HuH-7 (cell line): ENCODE measurements at regions not wholly inside any gene's neighbourhood (a gene's known extent, or its start where the extent isn't known, plus 50 kb on each side); places are given as distances from the start of the nearest gene placed in this dataset.

Source experiments
- DNase-seq: peaks from one replicate; pipeline ENCODE4 v3.0.0; 2011; ENCODE audit warnings: low spot score

DNA sequence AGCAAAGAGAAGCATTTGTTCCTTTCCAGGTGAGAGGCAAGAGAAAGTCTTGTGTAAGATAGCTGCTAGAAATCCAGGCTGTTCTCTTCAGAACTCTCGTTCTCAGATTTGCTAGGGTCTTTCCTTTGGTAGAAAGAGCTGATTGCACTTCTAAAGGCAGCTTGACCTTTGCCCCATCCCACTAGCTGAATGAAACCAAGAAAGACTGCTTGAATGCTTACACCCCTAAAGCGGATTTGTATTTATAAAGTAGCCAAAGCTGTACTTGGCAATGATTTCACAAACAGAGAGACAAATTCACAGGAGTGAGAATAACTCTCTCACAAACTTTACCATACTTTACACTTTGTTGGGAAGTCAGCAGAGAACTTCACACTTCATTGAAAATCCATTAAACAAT, 424.1 kb downstream of the TTLL7 start:
- DNase-seq = no peak

DNA sequence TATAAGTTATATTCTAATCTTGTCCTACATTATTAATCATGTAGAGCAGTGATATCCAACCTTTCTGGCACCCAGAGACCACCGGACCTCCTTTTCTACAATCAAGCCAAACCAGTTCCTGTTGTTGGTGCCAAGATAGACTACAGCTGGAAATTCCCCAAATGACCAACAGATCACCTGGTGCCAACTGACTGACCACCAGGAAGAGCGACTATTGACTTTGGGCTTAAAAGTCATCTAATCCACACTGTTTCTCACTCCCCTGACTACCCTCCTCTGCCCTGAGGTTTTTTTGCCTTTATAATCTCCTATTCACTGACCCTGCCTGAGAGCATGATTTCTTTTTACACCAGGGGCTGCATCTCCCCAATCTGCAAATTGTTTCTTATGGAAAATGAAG, 425.2 kb downstream of the TTLL7 start:
- DNase-seq = no peak

DNA sequence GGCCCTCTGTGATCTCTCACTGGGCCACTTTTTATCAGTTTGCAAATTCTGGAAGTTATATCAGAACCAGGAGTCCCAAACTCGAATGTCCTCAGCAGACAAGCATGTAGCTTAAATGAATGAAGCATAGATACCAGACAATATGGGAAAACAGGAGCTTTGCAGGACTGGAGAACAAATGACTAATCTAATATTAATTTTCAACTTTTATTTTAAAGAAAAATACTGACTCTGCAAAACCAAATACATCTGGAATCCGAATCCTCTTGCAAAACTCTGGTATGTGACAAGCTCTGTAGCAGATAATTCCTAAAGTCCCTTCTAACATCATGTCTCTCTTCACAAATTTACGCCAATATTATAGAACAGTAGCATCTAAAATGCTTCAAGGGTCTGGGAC, 427.4 kb downstream of the TTLL7 start:
- no peak for DNase-seq

GRCh38 chr1:83561346-83561745, 437.6 kb downstream of the TTLL7 start:
- no peak for DNase-seq

- no peak for DNase-seq
Measured at GRCh38 chr1:83559129-83559840, 439.6 kb downstream of the TTLL7 start.

DNA sequence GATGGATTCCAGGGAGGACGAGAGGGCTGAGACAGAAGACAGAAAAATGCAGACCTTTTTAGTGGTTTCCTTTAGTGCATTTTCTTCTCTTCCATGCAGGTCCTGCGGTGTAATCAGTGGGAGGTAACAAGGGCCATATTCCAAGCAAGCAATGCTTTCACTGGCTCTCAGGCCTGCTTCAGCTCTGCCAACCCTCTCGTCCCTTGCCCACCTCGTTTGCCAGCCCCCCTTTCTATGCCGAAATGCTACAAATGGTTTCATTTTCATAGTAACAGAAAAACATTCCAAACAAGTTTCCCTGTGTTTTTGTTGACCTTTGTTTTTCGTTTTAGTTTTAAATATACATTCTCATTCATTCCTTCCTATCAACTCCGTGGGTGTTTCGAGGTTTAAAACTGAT, 443.1 kb downstream of the TTLL7 start:
- no peak for DNase-seq

GRCh38 chr1:83554174-83554573, 444.8 kb downstream of the TTLL7 start:
- peak; percentile 9 for DNase-seq

- DNase-seq = no peak
Measured at GRCh38 chr1:83552820-83553219, 446.1 kb downstream of the TTLL7 start.

DNA sequence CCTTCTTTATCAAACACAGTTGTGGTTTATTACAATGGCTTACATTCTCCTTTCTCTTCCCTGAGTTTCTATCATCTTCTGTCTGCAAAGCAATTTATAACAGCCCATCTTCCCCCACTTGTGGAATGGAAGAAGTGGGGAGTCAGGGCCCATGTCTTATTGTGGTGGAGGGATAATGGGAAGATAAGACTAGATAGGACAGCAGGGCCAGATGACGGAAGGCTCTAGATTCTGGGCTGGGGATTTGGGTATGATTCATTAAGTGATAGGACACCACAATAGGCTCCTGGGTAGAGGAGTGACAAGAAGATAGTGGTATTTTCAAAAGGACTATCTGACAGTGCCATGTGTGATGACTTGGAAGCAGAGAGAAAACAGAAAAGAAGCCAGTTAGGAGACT, 450.6 kb downstream of the TTLL7 start:
- DNase-seq = no peak

DNA sequence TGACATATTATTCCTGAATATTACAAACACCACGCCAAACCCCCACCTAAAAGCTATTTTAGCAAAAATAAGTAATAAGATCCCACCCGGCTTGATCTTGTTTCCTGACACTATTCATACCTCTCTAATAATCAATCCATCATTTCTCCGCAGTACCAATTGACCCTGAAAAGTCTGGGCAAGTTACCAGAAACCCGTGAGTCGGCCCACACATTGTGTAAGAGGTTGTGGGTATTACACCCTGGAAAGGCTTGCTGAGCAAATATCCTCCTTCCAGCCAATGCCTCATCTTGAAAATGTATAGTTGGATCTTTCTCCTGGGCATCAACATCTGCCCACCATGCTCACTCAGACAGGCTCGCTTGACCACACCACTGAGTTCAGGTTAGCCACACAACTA, 451.0 kb downstream of the TTLL7 start:
- no peak for DNase-seq

DNA sequence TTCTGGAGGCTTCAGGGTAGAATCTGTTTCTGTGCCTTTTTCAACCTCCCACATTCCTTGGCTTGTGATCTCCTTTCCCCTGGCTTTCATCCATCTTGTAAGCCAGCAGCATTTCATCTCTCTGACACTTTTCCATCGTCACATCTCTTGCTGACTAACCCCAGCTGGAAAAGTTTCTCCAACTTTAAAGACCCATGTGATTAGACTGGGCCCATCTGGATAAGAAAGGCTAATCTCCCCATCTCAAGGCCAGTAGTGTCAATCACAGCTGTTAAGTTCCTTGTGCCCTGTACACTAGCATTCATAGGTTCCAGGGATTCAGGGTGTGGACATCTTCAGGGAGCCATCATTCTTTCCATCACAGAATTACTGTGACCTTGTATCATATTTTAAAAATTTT, 452.1 kb downstream of the TTLL7 start:
- no peak for DNase-seq

DNA sequence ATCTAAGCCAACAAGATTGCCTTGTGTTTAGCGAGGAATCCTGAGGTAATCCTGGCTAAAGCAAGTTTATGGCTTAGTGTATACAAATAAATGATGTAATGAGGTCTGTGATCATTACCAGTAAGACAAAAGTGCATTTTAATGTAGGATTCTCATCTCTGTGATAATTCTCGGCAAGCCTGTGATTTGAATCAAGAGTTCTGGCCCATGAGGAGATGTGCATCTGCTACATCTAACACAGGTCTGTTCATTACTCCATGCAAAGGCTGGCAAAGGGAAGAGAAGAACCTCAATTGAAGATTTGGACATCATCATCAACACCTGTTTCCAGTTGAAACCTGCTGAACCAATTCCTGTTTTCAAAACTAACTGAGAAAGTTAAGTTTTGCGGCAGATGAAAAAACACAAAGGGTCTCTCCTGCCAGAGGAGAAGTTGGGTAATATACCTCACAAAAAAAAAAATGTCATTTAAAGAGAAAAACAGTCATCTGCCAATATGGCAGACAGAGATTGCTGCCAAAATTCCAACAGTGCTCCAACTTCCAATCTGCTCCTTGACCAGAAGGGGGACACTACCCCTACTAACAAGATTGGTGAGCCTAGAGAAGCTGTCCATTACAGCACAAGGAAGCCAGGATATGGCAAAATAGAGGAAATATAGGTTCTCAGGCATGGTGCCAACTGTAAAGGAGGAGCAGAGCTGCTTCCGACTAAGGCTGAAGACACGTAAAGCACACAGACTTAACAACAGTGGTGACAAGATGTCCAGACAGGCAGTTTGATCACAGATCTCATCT, 453.7 kb downstream of the TTLL7 start:
- DNase-seq = peak; percentile 16

DNA sequence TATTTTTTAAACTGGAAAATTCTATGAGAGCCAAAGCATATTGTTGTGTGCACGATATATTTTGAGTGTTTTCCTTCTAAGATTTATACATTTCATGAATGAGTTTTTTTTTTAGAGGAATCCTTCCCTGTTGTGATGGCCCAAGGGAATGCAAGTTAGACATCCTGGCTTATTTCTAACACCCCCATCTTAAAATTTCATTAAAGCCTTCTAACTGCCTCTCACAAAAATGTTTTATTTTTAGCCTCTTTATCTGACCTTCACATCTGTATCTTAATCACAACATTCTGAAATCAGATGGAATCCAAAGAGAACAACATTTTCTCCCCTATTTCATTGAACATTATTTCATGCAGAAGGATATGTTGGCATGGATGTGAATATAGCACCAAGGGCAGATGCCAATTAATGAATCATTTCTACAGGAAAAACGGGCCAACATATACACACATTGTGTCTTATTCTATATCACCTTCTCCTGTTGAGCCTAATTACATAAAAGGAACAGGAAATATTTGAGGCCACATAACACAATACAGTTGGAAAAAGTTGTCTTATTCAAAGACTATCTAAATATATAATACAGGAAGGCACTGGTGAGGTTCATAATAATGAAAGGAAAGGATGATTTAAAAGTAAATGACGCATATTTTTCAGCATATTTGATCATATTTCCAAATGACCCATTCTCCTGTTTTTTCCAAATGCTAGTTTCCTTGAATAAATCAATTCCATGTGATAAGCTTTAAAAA, 455.5 kb downstream of the TTLL7 start:
- no peak for DNase-seq

GRCh38 chr1:83531521-83532309, 467.2 kb downstream of the TTLL7 start:
- DNase-seq = no peak

- DNase-seq = no peak
Measured at GRCh38 chr1:83530506-83530905, 468.4 kb downstream of the TTLL7 start.

DNA sequence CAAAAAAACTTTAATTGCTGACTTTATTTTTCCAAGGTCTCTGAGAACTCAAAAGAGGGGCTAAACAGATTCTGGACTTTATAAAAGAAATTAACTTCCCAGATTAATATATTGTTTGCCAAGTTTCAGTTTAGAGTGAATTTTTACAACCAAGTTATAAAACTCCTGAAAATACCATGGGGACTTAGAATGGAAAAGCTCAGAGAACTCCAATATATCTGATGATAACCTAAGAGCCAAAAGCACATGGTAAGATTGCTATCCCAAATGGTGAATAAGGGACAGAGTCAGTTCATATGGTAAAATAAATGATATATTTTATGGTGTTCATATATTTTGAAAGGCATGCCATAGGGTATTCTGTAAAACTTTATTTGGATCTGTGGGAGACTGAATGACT, 470.9 kb downstream of the TTLL7 start:
- no peak for DNase-seq

GRCh38 chr1:83520797-83521196, 478.1 kb downstream of the TTLL7 start:
- no peak for DNase-seq

DNA sequence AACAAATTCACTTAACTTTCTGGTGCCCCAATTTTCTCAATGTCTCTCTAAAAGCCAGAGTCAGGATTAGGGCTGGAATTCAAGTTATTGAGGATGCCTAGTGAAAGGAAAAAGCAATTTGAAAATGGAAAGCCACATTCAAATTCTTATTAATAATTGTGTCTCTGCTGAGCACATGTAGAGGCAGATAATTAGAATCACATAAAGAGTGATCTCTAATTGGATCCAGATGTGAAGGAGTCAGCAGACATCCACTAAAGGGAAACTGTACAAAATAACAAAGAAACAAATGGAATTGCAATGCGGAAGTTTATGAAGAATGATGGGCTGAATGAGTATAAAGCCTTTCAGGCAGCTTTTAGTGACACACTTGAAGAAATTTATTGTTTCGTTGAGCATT, 482.6 kb downstream of the TTLL7 start:
- no peak for DNase-seq

- no peak for DNase-seq
Measured at GRCh38 chr1:83515578-83516154, 483.3 kb downstream of the TTLL7 start.

- no peak for DNase-seq
Measured at GRCh38 chr1:83512373-83513193, 486.3 kb downstream of the TTLL7 start.

GRCh38 chr1:83511146-83511726, 487.7 kb downstream of the TTLL7 start:
- no peak for DNase-seq
